GM19463 (cell line): ENCODE measurements at regions not wholly inside any gene's neighbourhood (a gene's known extent, or its start where the extent isn't known, plus 50 kb on each side); places are given as distances from the start of the nearest gene placed in this dataset.

Experiments
- ATAC-seq: cut with Tn5 transposase; IDR thresholded peaks from one replicate; pipeline ENCODE4 v1.9.1; 2021; ENCODE audit warnings: mild to moderate bottlenecking, moderate library complexity; ENCODE audit not compliant: unreplicated experiment

GRCh38 chr11:123378096-123378495 lies 52.0 kb upstream of the GRAMD1B start:
- ATAC-seq: no peak

GRCh38 chr11:123377355-123377754 lies 52.7 kb upstream of the GRAMD1B start:
- ATAC-seq: no peak

GRCh38 chr11:123375832-123376231 lies 54.2 kb upstream of the GRAMD1B start:
- ATAC-seq: no peak

- ATAC-seq: no peak
These were observed 55.5 kb upstream of the GRAMD1B start for GRCh38 chr11:123374622-123374968.

- no peak for ATAC-seq
These were observed 56.1 kb upstream of the GRAMD1B start for GRCh38 chr11:123373754-123374621.

GRCh38 chr11:123371506-123372297 lies 58.4 kb upstream of the GRAMD1B start:
- no peak for ATAC-seq

GRCh38 chr11:123366924-123367323 lies 63.1 kb upstream of the GRAMD1B start:
- no peak for ATAC-seq

GRCh38 chr11:123365955-123366354 lies 64.1 kb upstream of the GRAMD1B start:
- no peak for ATAC-seq

GRCh38 chr11:123364080-123364479 lies 66.0 kb upstream of the GRAMD1B start:
- no peak for ATAC-seq

GRCh38 chr11:123363556-123363955 lies 66.5 kb upstream of the GRAMD1B start:
- no peak for ATAC-seq

- ATAC-seq: no peak
These were observed 67.1 kb upstream of the GRAMD1B start for GRCh38 chr11:123362941-123363340.

- ATAC-seq: no peak
These were observed 67.9 kb upstream of the GRAMD1B start for GRCh38 chr11:123362186-123362585.

- ATAC-seq: no peak
These were observed 69.0 kb upstream of the GRAMD1B start for GRCh38 chr11:123361110-123361509.

GRCh38 chr11:123360267-123360936 lies 69.7 kb upstream of the GRAMD1B start:
- ATAC-seq: no peak

GRCh38 chr11:123357990-123358827 lies 71.9 kb upstream of the GRAMD1B start:
- no peak for ATAC-seq

- no peak for ATAC-seq
These were observed 72.6 kb upstream of the GRAMD1B start for GRCh38 chr11:123357353-123357989.

GRCh38 chr11:123356539-123356938 lies 73.5 kb upstream of the GRAMD1B start:
- no peak for ATAC-seq

- no peak for ATAC-seq
These were observed 75.6 kb upstream of the GRAMD1B start for GRCh38 chr11:123354371-123354975.

GRCh38 chr11:123351375-123351774 lies 78.7 kb upstream of the GRAMD1B start:
- no peak for ATAC-seq

- ATAC-seq: no peak
These were observed 80.7 kb upstream of the GRAMD1B start for GRCh38 chr11:123349382-123349781.
